ENCODE measurements at regions not wholly inside any gene's neighbourhood (a gene's known extent, or its start where the extent isn't known, plus 50 kb on each side); places are given as distances from the start of the nearest gene placed in this dataset.

DNA sequence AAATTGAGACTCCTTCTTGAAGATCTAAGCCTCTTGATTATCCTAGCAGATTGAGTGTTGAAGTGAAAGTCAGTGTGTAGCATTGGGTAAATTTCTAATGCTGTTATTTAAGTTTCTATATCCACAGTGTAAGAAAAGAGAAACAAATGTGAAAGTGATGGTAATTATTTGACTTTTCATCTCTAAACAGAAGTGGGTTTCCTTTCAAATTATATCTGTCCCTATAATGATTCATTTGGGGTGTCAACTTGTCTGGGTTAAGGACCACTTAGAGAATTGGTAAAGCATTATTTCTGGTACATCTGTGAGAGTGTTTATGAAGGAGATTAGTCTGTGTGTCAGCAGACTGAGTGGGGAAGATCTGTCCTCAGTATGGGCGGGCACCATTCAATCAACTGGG lies 133.0 kb upstream of the HMCN1 start:
- no peaks in the 10 kb centered on the region for H3K36me3 ChIP-seq (replicated peaks)
- H3K4me3 ChIP-seq (ENCODE audit: low read depth, low read length), result no peak overlapping the region
- TF ChIP-seq, protein P1, sequence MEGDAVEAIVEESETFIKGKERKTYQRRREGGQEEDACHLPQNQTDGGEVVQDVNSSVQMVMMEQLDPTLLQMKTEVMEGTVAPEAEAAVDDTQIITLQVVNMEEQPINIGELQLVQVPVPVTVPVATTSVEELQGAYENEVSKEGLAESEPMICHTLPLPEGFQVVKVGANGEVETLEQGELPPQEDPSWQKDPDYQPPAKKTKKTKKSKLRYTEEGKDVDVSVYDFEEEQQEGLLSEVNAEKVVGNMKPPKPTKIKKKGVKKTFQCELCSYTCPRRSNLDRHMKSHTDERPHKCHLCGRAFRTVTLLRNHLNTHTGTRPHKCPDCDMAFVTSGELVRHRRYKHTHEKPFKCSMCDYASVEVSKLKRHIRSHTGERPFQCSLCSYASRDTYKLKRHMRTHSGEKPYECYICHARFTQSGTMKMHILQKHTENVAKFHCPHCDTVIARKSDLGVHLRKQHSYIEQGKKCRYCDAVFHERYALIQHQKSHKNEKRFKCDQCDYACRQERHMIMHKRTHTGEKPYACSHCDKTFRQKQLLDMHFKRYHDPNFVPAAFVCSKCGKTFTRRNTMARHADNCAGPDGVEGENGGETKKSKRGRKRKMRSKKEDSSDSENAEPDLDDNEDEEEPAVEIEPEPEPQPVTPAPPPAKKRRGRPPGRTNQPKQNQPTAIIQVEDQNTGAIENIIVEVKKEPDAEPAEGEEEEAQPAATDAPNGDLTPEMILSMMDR (IDR thresholded peaks at IDR 0.05; ENCODE audit: low read depth, low read length, missing control alignments), result no peak
- in situ Hi-C loops (cut with HindIII; ENCODE audit: low pct_ligation_motif_present, low sequenced_read_pairs), result no loop called here
- H3K27me3 ChIP-seq (replicated peaks), result no peaks in the 10 kb centered on the region
- no peak overlapping the region for H3K27ac ChIP-seq
- no peak for DNase-seq

DNA sequence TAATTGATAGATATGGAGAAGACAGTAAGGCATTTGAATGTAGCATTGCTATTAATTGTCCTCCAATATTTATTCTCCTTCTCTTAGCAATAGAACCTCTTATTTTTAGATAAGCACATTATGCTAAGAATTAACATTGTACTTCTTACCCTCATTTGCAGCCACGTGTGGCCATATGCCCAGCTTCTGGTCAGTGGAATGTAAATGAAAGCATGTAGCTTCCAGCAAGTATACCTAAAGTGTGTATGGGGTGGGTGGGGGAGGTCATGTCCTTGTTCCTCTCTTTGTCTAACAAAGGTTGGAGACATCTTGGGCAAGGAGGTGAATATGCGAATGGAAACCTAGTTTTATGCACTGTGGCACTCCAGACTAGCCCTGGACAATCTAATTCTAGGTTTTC lies 133.6 kb upstream of the HMCN1 start:
- no peaks in the 10 kb centered on the region for H3K27me3 ChIP-seq (replicated peaks)
- H3K4me3 ChIP-seq (ENCODE audit: low read depth, low read length), result no peak overlapping the region
- DNase-seq, result no peak
- no peaks in the 10 kb centered on the region for H3K36me3 ChIP-seq (replicated peaks)
- in situ Hi-C loops (cut with HindIII; ENCODE audit: low pct_ligation_motif_present, low sequenced_read_pairs), result no loop called here
- H3K27ac ChIP-seq, result no peak overlapping the region
- TF ChIP-seq, protein P1 (IDR thresholded peaks at IDR 0.05; ENCODE audit: low read depth, low read length, missing control alignments), result no peak

DNA sequence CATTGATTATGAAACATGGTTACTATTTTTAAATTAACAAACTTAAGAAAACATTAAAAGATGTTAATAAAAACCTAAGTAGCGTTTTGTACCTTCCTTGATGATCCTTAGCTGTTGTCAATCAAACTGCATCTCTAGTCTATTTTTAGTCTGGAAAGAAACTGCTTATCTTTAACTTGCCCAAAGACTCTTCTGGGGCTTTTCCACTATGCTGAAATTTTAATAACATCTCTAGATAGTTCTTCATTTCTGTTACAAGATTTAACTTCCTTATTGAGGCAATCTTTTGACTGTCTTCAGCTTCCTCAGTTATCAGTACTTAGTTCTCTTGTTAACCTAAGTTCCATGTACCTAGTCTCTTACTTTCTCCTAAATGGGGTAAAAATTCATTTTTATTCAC lies 135.9 kb upstream of the HMCN1 start:
- Histone ChIP-seq H3K36me3 (replicated peaks) (no peaks in the 10 kb centered on the region), H3K4me3 (ENCODE audit: low read depth, low read length) (no peak overlapping the region), H3K27me3 (replicated peaks) (no peaks in the 10 kb centered on the region), H3K27ac (no peak overlapping the region)
- in situ Hi-C loops (cut with HindIII; ENCODE audit: low pct_ligation_motif_present, low sequenced_read_pairs), result no loop called here
- no peak for DNase-seq
- TF ChIP-seq, protein P1 (IDR thresholded peaks at IDR 0.05; ENCODE audit: low read depth, low read length, missing control alignments), result no peak

DNA sequence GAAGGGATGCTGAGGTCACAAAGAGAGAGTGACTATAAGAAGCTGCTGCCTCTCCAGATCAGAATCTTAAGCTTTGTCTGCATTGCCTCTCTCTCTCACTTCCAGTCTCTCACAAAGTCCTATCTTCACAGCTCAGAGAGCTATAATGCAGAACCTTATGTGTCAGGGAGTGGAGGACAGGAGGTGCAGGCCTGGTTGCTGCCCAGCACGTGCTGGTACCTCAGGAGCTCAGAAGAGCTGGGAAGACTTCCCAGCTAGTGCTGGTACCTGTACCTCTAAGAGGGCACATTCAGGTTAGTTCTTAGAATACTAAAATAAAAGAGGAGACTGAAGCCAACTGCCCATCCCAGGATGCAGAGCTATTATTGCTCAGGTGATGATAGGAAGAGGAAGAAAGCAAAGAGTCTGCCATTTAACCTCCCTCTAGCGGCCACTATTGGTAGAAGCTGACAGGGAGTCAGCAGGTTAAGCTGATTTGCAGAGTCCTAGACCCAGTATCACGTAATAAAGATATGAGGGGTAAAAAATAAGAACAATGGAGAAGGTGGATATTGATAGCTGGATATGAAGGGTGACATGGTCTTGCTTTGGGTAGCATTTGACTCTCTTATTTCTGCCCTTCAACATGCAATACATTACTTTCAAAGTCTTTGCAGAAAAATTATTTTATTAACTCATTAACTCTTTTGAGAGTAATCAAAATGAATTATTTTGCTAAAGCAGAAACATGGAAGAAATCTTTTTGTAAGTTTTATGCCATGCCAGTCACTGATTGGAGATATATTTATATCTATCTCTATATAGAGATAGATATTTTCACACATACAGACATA lies 138.1 kb upstream of the HMCN1 start:
- in situ Hi-C loops (cut with HindIII; ENCODE audit: low pct_ligation_motif_present, low sequenced_read_pairs), result no loop called here
- TF ChIP-seq, protein P1 (IDR thresholded peaks at IDR 0.05; ENCODE audit: low read depth, low read length, missing control alignments), result peak; percentile 88
- Histone ChIP-seq H3K27ac (no peak overlapping the region), H3K4me3 (ENCODE audit: low read depth, low read length) (no peak overlapping the region), H3K36me3 (replicated peaks) (no peaks in the 10 kb centered on the region), H3K27me3 (replicated peaks) (no peaks in the 10 kb centered on the region)
- peak; percentile 44 for DNase-seq

DNA sequence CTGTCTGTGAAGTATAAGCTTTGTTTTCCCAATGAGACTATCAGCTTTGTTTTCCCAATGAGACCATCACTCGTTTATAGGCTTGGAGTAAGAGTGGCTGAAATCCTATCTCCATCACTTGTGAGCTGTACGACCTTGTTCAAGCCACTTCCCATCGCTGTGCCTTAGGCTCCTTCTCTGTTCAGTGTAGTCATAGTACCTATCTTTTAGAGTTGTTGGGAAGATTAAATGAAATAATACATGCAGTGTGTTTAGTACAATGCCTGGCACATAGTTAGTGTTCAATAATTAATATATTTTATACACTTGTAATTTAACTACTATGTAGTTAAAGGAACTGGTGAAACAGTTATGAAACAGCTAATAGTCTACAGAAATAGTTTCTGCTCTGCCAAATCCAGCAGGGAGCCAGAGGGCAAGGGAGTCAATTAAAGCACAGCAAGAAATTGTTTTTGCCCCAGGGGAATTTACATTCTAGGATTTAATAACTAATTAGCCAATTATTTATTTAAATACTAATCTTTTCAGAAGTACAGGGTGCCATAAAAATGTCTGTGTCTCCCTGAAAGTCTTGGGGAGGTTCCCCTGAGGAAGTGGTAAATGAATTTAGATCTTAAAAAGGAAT lies 139.3 kb upstream of the HMCN1 start:
- Histone ChIP-seq H3K4me3 (ENCODE audit: low read depth, low read length) (no peak overlapping the region), H3K27ac (no peak overlapping the region), H3K27me3 (replicated peaks) (no peaks in the 10 kb centered on the region), H3K36me3 (replicated peaks) (no peaks in the 10 kb centered on the region)
- TF ChIP-seq, protein P1 (IDR thresholded peaks at IDR 0.05; ENCODE audit: low read depth, low read length, missing control alignments), result no peak
- in situ Hi-C loops (cut with HindIII; ENCODE audit: low pct_ligation_motif_present, low sequenced_read_pairs), result no loop called here
- no peak for DNase-seq
